Loucy (cell line): ENCODE measurements at regions not wholly inside any gene's neighbourhood (a gene's known extent, or its start where the extent isn't known, plus 50 kb on each side); places are given as distances from the start of the nearest gene placed in this dataset.
"Not testable (repeated sequence)": the region's sequence is repeated elsewhere in the genome, so short reads cannot be mapped to it uniquely, and the experiment has no call there.

Experiments
- H2AFZ ChIP-seq: fragments of 200-600 bp; sonication (generic); 2 replicates; pipeline ENCODE4 v1.6.0; 2016; ENCODE audit warnings: antibody characterized with exemption, mild to moderate bottlenecking, low read length, moderate library complexity
- H3F3A ChIP-seq: fragments of 200-600 bp; 2 replicates; pipeline ENCODE4 v1.6.0; 2016; ENCODE audit warnings: antibody characterized with exemption, low read depth, mild to moderate bottlenecking
- H3K27me3 ChIP-seq: fragments of 200-600 bp; sonication (generic); 2 replicates; pipeline ENCODE4 v1.6.1; 2014; ENCODE audit warnings: low read length, mild to moderate bottlenecking; ENCODE audit not compliant: insufficient read depth, poor library complexity, severe bottlenecking
- H3K36me3 ChIP-seq: fragments of 200-600 bp; sonication (generic); 2 replicates; pipeline ENCODE4 v1.6.1; 2016; ENCODE audit warnings: low read length; ENCODE audit not compliant: insufficient read depth
- H3K4me1 ChIP-seq: fragments of 200-600 bp; sonication (generic); 2 replicates; pipeline ENCODE4 v1.5.1; 2014; ENCODE audit warnings: low read length, mild to moderate bottlenecking; ENCODE audit not compliant: insufficient read depth, poor library complexity, severe bottlenecking
- H3K4me2 ChIP-seq: fragments of 200-600 bp; sonication (generic); 2 replicates; pipeline ENCODE4 v1.6.0; 2014; ENCODE audit warnings: antibody characterized with exemption, low read length, low read depth, mild to moderate bottlenecking; ENCODE audit not compliant: poor library complexity, severe bottlenecking
- H3K4me3 ChIP-seq: fragments of 200-600 bp; sonication (generic); 2 replicates; pipeline ENCODE4 v1.5.1; 2014; ENCODE audit warnings: low read length, mild to moderate bottlenecking, mixed read lengths; ENCODE audit not compliant: poor library complexity, severe bottlenecking
- H3K79me2 ChIP-seq: fragments of 200-600 bp; sonication (generic); 2 replicates; pipeline ENCODE4 v1.6.1; 2014; ENCODE audit warnings: low read length; ENCODE audit not compliant: insufficient read depth
- H3K9ac ChIP-seq: fragments of 200-600 bp; sonication (generic); 2 replicates; pipeline ENCODE4 v1.6.0; 2014; ENCODE audit warnings: mild to moderate bottlenecking, low read depth, low read length, moderate library complexity; ENCODE audit not compliant: poor library complexity, severe bottlenecking
- H3K9me2 ChIP-seq: fragments of 200-600 bp; sonication (generic); replicated peaks from 2 replicates; pipeline ENCODE4 v1.6.1; 2016; ENCODE audit warnings: low read depth, low read length, mixed read lengths
- H3K9me3 ChIP-seq: fragments of 200-600 bp; sonication (generic); 2 replicates; pipeline ENCODE4 v1.6.1; 2014; ENCODE audit warnings: mild to moderate bottlenecking, antibody characterized with exemption, low read length, low read depth; ENCODE audit not compliant: insufficient read depth
- H4K20me1 ChIP-seq: fragments of 200-600 bp; sonication (generic); 2 replicates; pipeline ENCODE4 v1.6.0; 2014; ENCODE audit warnings: antibody characterized with exemption, low read length, mild to moderate bottlenecking; ENCODE audit not compliant: insufficient read depth, poor library complexity, severe bottlenecking
- EZH2phosphoT487 ChIP-seq: fragments of 200-600 bp; IDR thresholded peaks from 2 replicates; pipeline ENCODE4 v1.6.1; 2018; ENCODE audit warnings: antibody characterized with exemption, mild to moderate bottlenecking, moderate library complexity, borderline replicate concordance
- TF ChIP-seq, protein P1 (sequence below): fragments of 200-600 bp; sonication (generic); conservative IDR thresholded peaks from 2 replicates; pipeline ENCODE4 v1.5.1; 2014; ENCODE audit warnings: mild to moderate bottlenecking, antibody characterized with exemption, low read length

DNA sequence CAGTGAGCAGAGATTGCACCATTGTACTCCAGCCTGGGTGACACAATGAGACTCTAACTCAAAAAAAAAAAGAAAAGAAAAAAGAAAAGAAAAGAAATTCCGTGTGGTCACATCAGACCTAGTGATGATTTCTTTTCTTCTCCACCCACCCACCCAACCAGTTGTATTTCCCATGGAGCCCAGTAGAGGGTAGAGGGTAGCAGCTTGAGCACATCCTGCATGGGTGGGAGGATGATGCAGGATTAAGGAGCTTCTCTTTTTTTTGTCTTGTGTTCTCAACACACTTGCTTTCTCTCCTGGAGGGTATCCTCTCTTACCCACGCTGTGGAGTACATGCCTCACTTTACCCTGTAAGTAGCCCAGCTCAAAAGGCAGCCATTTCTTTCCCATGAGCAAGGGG is 118.6 kb upstream of the CARD11 start:
- no peak overlapping the region for H3K9ac ChIP-seq
- no peaks in the 10 kb centered on the region for H3K9me3 ChIP-seq
- no peak overlapping the region for H2AFZ ChIP-seq
- no peak for TF ChIP-seq EZH2phosphoT487
- TF ChIP-seq, protein P1, sequence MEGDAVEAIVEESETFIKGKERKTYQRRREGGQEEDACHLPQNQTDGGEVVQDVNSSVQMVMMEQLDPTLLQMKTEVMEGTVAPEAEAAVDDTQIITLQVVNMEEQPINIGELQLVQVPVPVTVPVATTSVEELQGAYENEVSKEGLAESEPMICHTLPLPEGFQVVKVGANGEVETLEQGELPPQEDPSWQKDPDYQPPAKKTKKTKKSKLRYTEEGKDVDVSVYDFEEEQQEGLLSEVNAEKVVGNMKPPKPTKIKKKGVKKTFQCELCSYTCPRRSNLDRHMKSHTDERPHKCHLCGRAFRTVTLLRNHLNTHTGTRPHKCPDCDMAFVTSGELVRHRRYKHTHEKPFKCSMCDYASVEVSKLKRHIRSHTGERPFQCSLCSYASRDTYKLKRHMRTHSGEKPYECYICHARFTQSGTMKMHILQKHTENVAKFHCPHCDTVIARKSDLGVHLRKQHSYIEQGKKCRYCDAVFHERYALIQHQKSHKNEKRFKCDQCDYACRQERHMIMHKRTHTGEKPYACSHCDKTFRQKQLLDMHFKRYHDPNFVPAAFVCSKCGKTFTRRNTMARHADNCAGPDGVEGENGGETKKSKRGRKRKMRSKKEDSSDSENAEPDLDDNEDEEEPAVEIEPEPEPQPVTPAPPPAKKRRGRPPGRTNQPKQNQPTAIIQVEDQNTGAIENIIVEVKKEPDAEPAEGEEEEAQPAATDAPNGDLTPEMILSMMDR, result peak; percentile 53
- no peaks in the 10 kb centered on the region for H3F3A ChIP-seq
- H4K20me1 ChIP-seq, result no peaks in the 10 kb centered on the region
- H3K4me1 ChIP-seq, result no peaks in the 10 kb centered on the region
- no peaks in the 10 kb centered on the region for H3K9me2 ChIP-seq
- H3K79me2 ChIP-seq, result no peaks in the 10 kb centered on the region
- H3K27me3 ChIP-seq, result no peaks in the 10 kb centered on the region
- no peaks in the 10 kb centered on the region for H3K36me3 ChIP-seq
- no peak overlapping the region for H3K4me2 ChIP-seq
- no peak overlapping the region for H3K4me3 ChIP-seq

DNA sequence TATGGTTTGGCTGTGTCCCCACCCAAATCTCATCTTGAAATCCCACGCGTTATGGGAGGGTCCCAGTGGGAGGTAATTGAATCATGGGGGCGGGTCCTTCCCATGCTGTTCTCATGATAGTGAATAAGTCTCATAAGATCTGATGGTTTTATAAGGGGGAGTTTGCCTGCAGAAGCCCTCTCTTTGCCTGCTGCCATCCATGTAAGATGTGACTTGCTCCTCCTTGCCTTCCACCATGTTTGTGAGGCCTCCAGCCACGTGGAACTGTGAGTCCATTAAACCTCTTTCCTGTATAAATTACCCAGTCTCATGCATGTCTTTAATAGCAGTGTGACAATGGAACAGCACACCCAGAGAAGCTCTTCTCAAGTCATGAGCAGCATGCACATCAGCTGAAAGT is 119.1 kb upstream of the CARD11 start:
- H3K79me2 ChIP-seq, H3K4me2 ChIP-seq, H3F3A ChIP-seq, H3K27me3 ChIP-seq, H2AFZ ChIP-seq, H3K4me1 ChIP-seq, H3K9me3 ChIP-seq, H3K4me3 ChIP-seq, H3K9ac ChIP-seq, H4K20me1 ChIP-seq, H3K36me3 ChIP-seq, H3K9me2 ChIP-seq: not testable (repeated sequence)

DNA sequence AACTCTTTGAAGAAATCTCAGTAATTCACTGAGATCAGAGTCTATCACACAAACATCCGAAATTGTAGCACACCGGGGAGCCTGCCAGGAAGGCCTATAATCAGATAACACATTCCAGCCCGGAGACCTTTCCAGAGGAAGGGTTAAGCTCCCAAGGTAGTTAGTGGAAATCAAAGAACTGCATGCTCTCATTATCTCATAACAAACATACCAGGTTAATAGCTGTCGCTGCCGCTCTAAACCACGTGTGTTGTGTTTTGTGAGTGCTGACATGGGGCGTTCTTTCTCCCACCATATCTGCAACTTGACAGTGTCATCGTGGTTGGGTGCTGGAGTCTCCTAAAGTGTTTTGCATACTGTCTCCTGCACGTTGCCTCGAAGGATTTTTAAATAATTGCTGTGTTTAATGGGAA is 120.7 kb upstream of the CARD11 start:
- Histone ChIP-seq H3K27me3 (no peaks in the 10 kb centered on the region), H3K4me3 (no peak overlapping the region), H4K20me1 (no peaks in the 10 kb centered on the region), H2AFZ (no peak overlapping the region), H3K4me2 (no peak overlapping the region), H3K4me1 (no peaks in the 10 kb centered on the region), H3K9ac (no peak overlapping the region), H3K9me3 (no peaks in the 10 kb centered on the region), H3K79me2 (no peaks in the 10 kb centered on the region), H3K9me2 (no peaks in the 10 kb centered on the region), H3F3A (no peaks in the 10 kb centered on the region), H3K36me3 (no peaks in the 10 kb centered on the region)
- TF ChIP-seq EZH2phosphoT487, result no peak
- TF ChIP-seq, protein P1, result no peak

DNA sequence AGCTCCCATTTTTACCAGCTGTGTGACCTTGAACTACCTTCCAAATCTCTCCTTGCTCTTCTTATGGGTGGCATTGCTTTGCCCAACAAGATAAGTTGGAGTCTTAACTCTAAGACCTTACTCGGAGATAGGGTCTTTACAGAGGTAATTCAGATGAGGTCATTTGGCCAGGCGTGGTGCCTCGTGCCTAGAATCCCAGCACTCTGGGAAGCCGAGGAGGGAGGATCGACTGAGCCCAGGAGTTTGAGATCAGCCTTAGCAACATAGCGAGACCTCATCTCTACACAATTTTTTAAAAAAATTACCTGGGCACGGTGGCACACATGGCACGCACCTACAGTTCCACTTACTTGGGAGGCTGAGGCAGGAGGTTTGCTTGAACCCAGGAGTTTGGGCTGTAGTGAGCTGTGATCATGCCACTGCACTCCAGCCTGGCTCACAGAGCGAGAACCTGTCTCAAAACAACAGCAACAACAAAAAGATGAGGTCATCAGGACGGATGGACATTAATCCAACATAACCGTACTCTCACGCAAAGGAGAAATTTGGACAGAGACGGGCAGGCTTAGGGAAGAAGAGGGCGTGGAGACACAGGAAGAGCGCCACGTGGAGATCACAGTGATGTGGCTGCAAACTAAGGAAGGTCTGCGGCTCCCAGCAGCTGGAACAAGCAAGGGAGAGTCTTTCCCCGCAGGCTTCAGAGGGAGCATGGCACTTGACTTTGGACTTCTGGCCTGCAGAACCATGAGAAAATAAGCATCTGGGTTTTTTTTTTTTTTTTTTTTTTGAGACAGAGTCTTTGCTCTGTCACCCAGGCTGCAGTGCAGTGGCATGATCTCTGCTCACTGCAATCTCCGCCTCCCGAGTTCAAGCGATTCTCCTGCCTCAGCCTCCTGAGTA is 122.3 kb upstream of the CARD11 start:
- Histone ChIP-seq H3K79me2 (no peaks in the 10 kb centered on the region), H3K4me1 (no peaks in the 10 kb centered on the region), H3K9me2 (no peaks in the 10 kb centered on the region), H2AFZ (no peak overlapping the region), H3K9me3 (no peaks in the 10 kb centered on the region), H3K4me2 (no peak overlapping the region), H3K27me3 (no peaks in the 10 kb centered on the region), H3K4me3 (no peak overlapping the region), H3K36me3 (no peaks in the 10 kb centered on the region), H4K20me1 (no peaks in the 10 kb centered on the region), H3F3A (no peaks in the 10 kb centered on the region), H3K9ac (no peak overlapping the region)
- TF ChIP-seq EZH2phosphoT487, result no peak
- TF ChIP-seq, protein P1, result no peak
